ENCODE measurements at regions not wholly inside any gene's neighbourhood (a gene's known extent, or its start where the extent isn't known, plus 50 kb on each side); places are given as distances from the start of the nearest gene placed in this dataset.

DNA sequence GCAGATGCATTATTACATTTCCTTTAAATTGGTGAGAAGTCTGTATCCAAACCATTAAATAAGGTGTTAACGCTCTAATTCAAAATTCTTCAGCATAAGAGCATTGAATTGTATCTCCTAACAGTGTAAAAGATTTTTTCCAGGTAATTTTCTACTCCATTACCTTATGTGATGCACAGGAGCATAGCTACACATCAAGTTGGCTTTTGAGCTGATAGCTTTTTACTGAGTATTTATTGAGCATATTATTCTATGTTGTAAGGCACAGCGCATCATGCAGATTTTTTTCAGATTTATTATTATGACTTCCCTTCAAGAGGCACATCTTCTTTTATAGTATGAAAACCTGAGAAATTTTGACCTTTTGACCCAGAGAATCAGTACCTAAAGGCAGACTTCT, 270.7 kb upstream of the MIR17HG start:
- H3K9me2 ChIP-seq (replicated peaks; ENCODE audit: insufficient read depth, low read length), result no peaks in the 10 kb centered on the region; the same call in 1 of the 2 replicates
- no peak overlapping the region for H3K27ac ChIP-seq (ENCODE audit: low read depth, low read length)
- no peaks in the 10 kb centered on the region for H3K36me3 ChIP-seq (ENCODE audit: low read length)
- no peak overlapping the region for H3K4me3 ChIP-seq (ENCODE audit: insufficient read depth, low read length, poor library complexity, severe bottlenecking)
- no peaks in the 10 kb centered on the region for H4K20me1 ChIP-seq (ENCODE audit: low read depth, low read length)
- H3K4me2 ChIP-seq (ENCODE audit: low read depth, low read length, poor library complexity, severe bottlenecking), result no peak overlapping the region
- H3F3A ChIP-seq (ENCODE audit: insufficient read depth), result no peaks in the 10 kb centered on the region
- H2AFZ ChIP-seq (ENCODE audit: low read depth, low read length, severe bottlenecking), result no peak overlapping the region
- H3K27me3 ChIP-seq (ENCODE audit: low read length), result no peaks in the 10 kb centered on the region
- TF ChIP-seq, protein P1, sequence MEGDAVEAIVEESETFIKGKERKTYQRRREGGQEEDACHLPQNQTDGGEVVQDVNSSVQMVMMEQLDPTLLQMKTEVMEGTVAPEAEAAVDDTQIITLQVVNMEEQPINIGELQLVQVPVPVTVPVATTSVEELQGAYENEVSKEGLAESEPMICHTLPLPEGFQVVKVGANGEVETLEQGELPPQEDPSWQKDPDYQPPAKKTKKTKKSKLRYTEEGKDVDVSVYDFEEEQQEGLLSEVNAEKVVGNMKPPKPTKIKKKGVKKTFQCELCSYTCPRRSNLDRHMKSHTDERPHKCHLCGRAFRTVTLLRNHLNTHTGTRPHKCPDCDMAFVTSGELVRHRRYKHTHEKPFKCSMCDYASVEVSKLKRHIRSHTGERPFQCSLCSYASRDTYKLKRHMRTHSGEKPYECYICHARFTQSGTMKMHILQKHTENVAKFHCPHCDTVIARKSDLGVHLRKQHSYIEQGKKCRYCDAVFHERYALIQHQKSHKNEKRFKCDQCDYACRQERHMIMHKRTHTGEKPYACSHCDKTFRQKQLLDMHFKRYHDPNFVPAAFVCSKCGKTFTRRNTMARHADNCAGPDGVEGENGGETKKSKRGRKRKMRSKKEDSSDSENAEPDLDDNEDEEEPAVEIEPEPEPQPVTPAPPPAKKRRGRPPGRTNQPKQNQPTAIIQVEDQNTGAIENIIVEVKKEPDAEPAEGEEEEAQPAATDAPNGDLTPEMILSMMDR (IDR thresholded peaks at IDR 0.05; ENCODE audit: insufficient read depth, low read length, poor library complexity, severe bottlenecking), result no peak
- no peak for TF ChIP-seq EZH2phosphoT487 (conservative IDR thresholded peaks at IDR 0.05; ENCODE audit: low read length)
- H3K9me3 ChIP-seq (ENCODE audit: insufficient read depth, low read length), result no peaks in the 10 kb centered on the region
- no peak overlapping the region for H3K9ac ChIP-seq (ENCODE audit: low read length)
- no peaks in the 10 kb centered on the region for H3K79me2 ChIP-seq (ENCODE audit: insufficient read depth, low read length)

DNA sequence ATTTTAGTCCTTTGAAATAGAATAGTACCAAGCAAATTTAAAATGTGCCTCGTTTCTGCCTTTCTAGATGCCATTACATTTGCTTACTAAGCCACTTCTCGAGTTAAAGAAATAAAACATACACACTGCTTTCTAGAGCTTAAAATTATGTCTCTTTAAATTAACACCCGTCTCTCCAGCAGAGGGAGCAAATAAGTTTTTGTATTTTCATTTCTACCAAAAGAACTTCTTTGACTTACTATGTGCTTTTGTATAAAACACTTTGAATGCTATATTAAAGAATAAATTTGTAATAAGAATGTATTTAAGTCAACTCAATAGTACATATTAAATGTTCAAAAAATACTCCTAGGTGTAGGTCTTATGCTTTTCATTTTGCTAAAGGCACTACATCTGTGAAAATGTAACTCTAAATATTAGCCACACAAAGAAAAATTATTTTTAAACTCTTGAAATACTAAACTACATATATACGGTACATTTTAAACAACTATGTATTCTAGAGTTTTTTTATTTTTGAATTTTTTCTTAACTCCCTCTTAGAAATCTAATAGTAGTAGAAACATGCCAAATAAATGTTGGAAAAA, 269.3 kb upstream of the MIR17HG start:
- Histone ChIP-seq H3K9ac (ENCODE audit: low read length) (no peak overlapping the region), H3K9me2 (replicated peaks; ENCODE audit: insufficient read depth, low read length) (no peaks in the 10 kb centered on the region), H3K9me3 (ENCODE audit: insufficient read depth, low read length) (no peaks in the 10 kb centered on the region), H3F3A (ENCODE audit: insufficient read depth) (no peaks in the 10 kb centered on the region), H4K20me1 (ENCODE audit: low read depth, low read length) (no peaks in the 10 kb centered on the region), H3K27me3 (ENCODE audit: low read length) (no peaks in the 10 kb centered on the region), H3K4me2 (ENCODE audit: low read depth, low read length, poor library complexity, severe bottlenecking) (no peak overlapping the region), H3K27ac (ENCODE audit: low read depth, low read length) (no peak overlapping the region), H3K36me3 (ENCODE audit: low read length) (no peaks in the 10 kb centered on the region), H3K4me3 (ENCODE audit: insufficient read depth, low read length, poor library complexity, severe bottlenecking) (no peak overlapping the region), H2AFZ (ENCODE audit: low read depth, low read length, severe bottlenecking) (no peak overlapping the region), H3K79me2 (ENCODE audit: insufficient read depth, low read length) (no peaks in the 10 kb centered on the region)
- TF ChIP-seq, protein P1 (IDR thresholded peaks at IDR 0.05; ENCODE audit: insufficient read depth, low read length, poor library complexity, severe bottlenecking), result no peak
- TF ChIP-seq EZH2phosphoT487 (conservative IDR thresholded peaks at IDR 0.05; ENCODE audit: low read length), result no peak

DNA sequence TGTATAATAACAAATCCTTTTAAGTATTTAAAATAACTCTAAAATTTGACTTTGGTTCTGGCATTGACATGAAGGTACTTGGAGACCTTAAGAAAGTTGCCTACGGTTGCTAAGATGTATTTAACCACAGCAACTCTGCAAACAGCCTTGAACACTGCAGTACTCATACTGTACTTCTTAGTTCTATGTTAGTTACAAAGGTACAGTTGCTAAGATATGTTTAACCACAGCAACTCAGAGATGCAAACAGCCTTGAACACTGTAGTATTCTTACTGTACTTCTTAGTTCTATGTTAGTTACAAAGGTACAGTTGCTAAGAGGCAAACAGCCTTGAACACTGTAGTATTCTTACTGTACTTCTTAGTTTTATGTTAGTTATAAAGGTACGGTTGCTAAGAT, 268.3 kb upstream of the MIR17HG start:
- Histone ChIP-seq H3K9me3 (ENCODE audit: insufficient read depth, low read length) (no peaks in the 10 kb centered on the region), H3K4me3 (ENCODE audit: insufficient read depth, low read length, poor library complexity, severe bottlenecking) (no peak overlapping the region), H2AFZ (ENCODE audit: low read depth, low read length, severe bottlenecking) (no peak overlapping the region), H3K79me2 (ENCODE audit: insufficient read depth, low read length) (no peaks in the 10 kb centered on the region), H3K27me3 (ENCODE audit: low read length) (no peaks in the 10 kb centered on the region), H3K9me2 (replicated peaks; ENCODE audit: insufficient read depth, low read length) (no peaks in the 10 kb centered on the region), H3K36me3 (ENCODE audit: low read length) (no peaks in the 10 kb centered on the region), H3K4me2 (ENCODE audit: low read depth, low read length, poor library complexity, severe bottlenecking) (no peak overlapping the region), H3K9ac (ENCODE audit: low read length) (no peak overlapping the region), H3F3A (ENCODE audit: insufficient read depth) (no peaks in the 10 kb centered on the region), H3K27ac (ENCODE audit: low read depth, low read length) (no peak overlapping the region), H4K20me1 (ENCODE audit: low read depth, low read length) (no peaks in the 10 kb centered on the region)
- TF ChIP-seq, protein P1 (IDR thresholded peaks at IDR 0.05; ENCODE audit: insufficient read depth, low read length, poor library complexity, severe bottlenecking), result no peak
- no peak for TF ChIP-seq EZH2phosphoT487 (conservative IDR thresholded peaks at IDR 0.05; ENCODE audit: low read length)
